RWPE1 (cell line): ENCODE measurements at regions not wholly inside any gene's neighbourhood (a gene's known extent, or its start where the extent isn't known, plus 50 kb on each side); places are given as distances from the start of the nearest gene placed in this dataset.

ENCODE experiments used
- CTCF ChIA-PET: fragments of 350-600 bp; sonication (Branson Sonifier 250); formaldehyde crosslinking; extraction: SDS; loops from one replicate; lab custom pipeline; 2021; lab: Yijun Ruan, JAX
- POLR2A ChIA-PET: fragments of 400-600 bp; formaldehyde crosslinking; extraction: SDS; loops from one replicate; lab custom pipeline; 2020; ENCODE audit warnings: antibody characterized with exemption; ENCODE audit not compliant: low non-redundant PET; lab: Yijun Ruan, JAX
- DNase-seq: peaks from one replicate; pipeline ENCODE4 v3.0.0; 2012; ENCODE audit warnings: low spot score
- H3K27ac ChIP-seq: fragments of 450-650 bp; 2 replicates; pipeline ENCODE4 v1.5.1; 2017
- TF ChIP-seq, protein P1 (sequence below): fragments of 450-650 bp; conservative IDR thresholded peaks from 2 replicates; pipeline ENCODE4 v1.5.1; 2017; ENCODE audit warnings: low read depth, mild to moderate bottlenecking

DNA sequence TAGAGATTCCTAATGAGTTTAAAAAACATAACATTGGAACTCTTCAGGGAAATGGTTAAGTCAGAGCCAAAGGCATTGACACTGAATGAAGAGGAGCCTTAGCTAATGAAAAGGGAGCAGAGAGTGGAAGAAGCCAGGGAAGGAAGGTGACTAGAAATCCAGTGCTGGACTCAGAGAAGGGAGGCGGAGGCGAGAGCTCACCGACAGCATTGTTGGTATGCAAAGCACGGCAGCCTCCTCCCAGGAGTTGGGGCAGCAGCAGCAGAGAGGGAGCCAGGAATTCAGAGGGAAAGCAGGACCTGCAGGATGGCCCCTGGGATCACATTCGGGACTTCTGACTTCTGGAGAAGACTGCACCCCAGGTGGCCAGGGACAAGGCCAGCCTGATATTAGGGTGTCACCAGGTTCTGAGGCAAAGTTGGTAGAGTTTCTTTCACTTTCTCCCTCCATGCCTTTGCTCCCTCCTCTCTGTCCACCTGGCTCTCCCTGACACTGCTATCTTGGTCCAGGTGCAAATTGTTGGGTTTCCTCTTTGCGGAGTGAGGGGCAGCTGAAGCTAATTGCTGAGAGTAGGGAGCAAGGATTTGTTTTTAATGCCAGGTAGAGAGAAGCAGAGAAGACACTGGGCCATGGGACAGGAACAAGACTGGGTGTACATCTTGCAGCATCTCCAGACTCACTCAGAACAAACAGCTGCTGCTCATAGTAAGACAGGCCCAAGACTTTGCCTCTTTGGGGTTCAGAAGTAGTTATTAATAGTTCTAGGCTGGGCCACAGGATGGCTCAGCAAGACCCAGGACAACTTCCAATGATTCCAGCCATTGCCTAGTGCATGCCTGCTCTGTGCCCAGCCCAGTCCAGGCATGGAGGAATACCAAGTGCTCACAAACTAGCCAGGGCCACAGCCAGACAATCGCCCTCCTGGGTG, 157.9 kb downstream of the TLE3 start:
- CTCF ChIA-PET = no interaction called here
- H3K27ac ChIP-seq = no peak overlapping the region
- TF ChIP-seq, protein P1, sequence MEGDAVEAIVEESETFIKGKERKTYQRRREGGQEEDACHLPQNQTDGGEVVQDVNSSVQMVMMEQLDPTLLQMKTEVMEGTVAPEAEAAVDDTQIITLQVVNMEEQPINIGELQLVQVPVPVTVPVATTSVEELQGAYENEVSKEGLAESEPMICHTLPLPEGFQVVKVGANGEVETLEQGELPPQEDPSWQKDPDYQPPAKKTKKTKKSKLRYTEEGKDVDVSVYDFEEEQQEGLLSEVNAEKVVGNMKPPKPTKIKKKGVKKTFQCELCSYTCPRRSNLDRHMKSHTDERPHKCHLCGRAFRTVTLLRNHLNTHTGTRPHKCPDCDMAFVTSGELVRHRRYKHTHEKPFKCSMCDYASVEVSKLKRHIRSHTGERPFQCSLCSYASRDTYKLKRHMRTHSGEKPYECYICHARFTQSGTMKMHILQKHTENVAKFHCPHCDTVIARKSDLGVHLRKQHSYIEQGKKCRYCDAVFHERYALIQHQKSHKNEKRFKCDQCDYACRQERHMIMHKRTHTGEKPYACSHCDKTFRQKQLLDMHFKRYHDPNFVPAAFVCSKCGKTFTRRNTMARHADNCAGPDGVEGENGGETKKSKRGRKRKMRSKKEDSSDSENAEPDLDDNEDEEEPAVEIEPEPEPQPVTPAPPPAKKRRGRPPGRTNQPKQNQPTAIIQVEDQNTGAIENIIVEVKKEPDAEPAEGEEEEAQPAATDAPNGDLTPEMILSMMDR = no peak
- POLR2A ChIA-PET = no interaction called here
- DNase-seq = no peak

GRCh38 chr15:69940441-69941300, 157.0 kb downstream of the TLE3 start:
- no peak for DNase-seq
- ChIA-PET POLR2A (no interaction called here), CTCF (interaction anchor here (0.6 kb wide), 1 partner anchor 95 kb away, joined by 3 read pairs; no protein-coding TSS in a partner anchor)
- TF ChIP-seq, protein P1 = no peak
- H3K27ac ChIP-seq = no peak overlapping the region

DNA sequence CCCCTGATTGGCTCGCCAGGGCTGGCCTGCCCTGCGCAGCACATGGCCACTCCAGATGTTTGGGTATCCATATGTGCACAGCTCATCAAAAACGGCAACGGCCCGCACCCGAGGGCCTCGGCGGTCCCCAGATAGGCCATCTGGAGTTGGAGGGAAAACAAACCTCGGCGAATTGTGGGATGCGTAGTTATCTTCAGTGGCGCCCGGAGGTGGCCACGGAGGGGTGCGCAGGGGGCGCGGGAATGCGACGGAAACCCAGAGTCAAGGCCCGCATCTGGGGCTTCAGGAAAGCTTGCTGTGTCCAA, 156.5 kb downstream of the TLE3 start:
- ChIA-PET POLR2A (no interaction called here), CTCF (interaction anchor here (0.7 kb wide), 1 partner anchor 358 kb away, joined by 3 read pairs; no protein-coding TSS in a partner anchor)
- no peak overlapping the region for H3K27ac ChIP-seq
- TF ChIP-seq, protein P1 = no peak
- no peak for DNase-seq

- TF ChIP-seq, protein P1 = no peak
- CTCF ChIA-PET = interaction anchor here (0.7 kb wide), 1 partner anchor 358 kb away, joined by 3 read pairs; no protein-coding TSS in a partner anchor
- DNase-seq = no peak
- POLR2A ChIA-PET = no interaction called here
- no peak overlapping the region for H3K27ac ChIP-seq
These were observed 155.8 kb downstream of the TLE3 start for GRCh38 chr15:69941706-69942495.

DNA sequence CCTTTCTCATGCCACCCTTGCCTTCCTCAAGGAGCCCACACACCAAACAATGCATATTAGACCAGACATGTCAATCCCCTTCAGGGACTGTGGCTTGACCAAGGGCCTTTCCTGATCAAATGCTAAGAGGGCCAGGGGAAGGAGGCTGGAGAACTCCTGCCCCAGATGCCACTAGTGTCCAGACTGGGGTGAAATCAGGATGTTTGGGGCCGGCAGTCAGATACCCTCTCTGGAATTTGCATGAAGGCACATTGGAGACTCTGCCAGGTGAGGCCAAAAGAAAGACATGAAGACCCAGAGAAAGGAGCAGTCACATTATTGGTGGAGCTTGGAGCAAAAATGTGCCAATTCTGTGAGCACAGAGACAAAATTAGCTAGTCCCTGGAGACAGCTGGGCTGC, 154.1 kb downstream of the TLE3 start:
- POLR2A ChIA-PET = no interaction called here
- no peak overlapping the region for H3K27ac ChIP-seq
- no peak for DNase-seq
- CTCF ChIA-PET = interaction anchor here (0.6 kb wide), 1 partner anchor 29 kb away, joined by 3 read pairs; no protein-coding TSS in a partner anchor
- TF ChIP-seq, protein P1 = no peak
